Mesenchymal stem cell (in vitro differentiated cells and primary cell): ENCODE measurements at regions not wholly inside any gene's neighbourhood (a gene's known extent, or its start where the extent isn't known, plus 50 kb on each side); places are given as distances from the start of the nearest gene placed in this dataset. TPM values are rescaled to one million over a fixed set of nuclear protein-coding genes. Genes with fewer than 3 reads are reported as not detected.

Experiments
- small RNA-seq: library from polyadenylated mRNA; stranded (forward); fragments of <200 nt; extraction: miRNeasy Mini kit (QIAGEN cat#:217004); gene quantifications from one replicate; pipeline ENCODE3, GENCODE V24; 2013; ENCODE audit warnings: low read depth

Small RNA genes lying in the stretch of these regions (small RNA-seq; reads per million reads assigned to genes)
- gene RF00015 = not detected
